ENCODE measurements at regions not wholly inside any gene's neighbourhood (a gene's known extent, or its start where the extent isn't known, plus 50 kb on each side); places are given as distances from the start of the nearest gene placed in this dataset.

DNA sequence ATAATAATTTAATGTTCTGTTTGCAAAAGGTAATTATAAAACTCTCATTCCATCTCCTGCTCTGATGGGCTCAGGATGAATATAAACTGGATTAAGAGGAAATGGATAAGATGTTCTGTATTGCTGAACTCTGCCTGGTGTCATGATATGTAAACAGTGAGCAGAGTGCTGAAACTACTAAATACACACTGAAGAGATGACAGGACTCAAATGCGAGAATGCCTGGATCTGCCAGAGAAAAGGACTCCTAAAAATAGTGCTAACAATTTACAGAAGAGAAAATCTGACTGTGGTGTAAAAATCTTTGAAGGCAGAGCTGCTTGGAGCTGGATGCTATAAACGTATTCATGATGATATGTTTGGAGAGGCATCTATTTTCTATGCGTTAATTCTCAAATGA is 303.2 kb downstream of the RWDD3 start:
- TF ChIP-seq CTCF (IDR thresholded peaks at IDR 0.05; ENCODE audit: insufficient read depth, low read length) (no peak), GABPA (IDR thresholded peaks at IDR 0.05; ENCODE audit: low read depth) (no peak), POLR2AphosphoS5 (IDR thresholded peaks at IDR 0.05; ENCODE audit: low read depth) (no peak), SPI1 (IDR thresholded peaks at IDR 0.05; ENCODE audit: borderline replicate concordance, low read depth) (no peak)
